ENCODE measurements at regions not wholly inside any gene's neighbourhood (a gene's known extent, or its start where the extent isn't known, plus 50 kb on each side); places are given as distances from the start of the nearest gene placed in this dataset.

DNA sequence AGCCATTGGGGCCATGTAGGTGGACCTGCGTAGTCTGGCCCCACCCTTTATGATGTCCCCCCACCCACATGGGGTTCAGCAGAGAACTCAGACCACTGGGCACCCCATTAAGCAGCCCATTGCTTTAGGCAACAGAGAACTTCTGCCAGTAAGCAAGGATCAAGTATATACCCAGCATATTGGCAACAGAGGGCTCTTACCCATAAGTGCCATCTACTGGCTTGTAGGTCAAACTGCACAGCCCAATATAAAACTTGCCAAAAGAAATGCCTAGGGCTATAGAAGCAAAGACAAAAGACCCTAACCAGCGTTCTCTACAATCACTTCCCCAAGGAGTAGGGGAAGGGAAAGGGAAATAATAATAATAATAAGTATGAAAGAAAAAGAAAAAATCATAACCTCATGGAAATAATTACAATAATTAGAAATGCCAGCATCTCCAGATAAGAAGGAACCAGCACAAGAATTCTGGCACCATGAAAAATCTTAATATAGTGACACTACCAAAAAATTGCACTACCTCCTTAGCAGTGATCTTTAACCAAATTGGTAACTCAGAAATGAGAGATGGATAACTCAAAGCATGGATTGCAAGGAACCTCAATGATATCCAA lies 1090.7 kb downstream of the FAT4 start:
- TF ChIP-seq EP300 (IDR thresholded peaks at IDR 0.05) = no peak
- TF ChIP-seq, protein P1, sequence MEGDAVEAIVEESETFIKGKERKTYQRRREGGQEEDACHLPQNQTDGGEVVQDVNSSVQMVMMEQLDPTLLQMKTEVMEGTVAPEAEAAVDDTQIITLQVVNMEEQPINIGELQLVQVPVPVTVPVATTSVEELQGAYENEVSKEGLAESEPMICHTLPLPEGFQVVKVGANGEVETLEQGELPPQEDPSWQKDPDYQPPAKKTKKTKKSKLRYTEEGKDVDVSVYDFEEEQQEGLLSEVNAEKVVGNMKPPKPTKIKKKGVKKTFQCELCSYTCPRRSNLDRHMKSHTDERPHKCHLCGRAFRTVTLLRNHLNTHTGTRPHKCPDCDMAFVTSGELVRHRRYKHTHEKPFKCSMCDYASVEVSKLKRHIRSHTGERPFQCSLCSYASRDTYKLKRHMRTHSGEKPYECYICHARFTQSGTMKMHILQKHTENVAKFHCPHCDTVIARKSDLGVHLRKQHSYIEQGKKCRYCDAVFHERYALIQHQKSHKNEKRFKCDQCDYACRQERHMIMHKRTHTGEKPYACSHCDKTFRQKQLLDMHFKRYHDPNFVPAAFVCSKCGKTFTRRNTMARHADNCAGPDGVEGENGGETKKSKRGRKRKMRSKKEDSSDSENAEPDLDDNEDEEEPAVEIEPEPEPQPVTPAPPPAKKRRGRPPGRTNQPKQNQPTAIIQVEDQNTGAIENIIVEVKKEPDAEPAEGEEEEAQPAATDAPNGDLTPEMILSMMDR (IDR thresholded peaks at IDR 0.05) = no peak
- no peak for TF ChIP-seq POLR2A (IDR thresholded peaks at IDR 0.05)
